ENCODE measurements at regions not wholly inside any gene's neighbourhood (a gene's known extent, or its start where the extent isn't known, plus 50 kb on each side); places are given as distances from the start of the nearest gene placed in this dataset.

DNA sequence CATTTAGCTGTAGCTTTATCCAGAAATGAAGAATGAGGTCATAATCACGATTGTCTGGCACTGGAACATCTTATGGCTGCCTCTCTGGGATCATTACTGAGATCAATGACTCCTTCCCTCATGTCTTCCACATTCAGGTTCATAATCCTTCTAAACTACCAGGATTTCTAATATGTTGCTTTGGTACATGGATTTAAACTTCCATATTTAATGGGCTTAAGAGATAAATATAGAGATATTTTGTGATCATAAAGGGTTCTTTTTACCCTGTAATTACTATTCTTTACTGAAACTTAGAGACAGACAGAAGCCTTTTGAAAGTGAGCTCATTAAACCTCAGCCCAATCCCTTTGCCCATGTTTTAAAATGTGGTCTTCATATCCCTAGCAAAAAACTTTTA lies 575.4 kb upstream of the ALCAM start:
- Mint-ChIP-seq H3K4me1 (ENCODE audit: low read depth in 2 of 2) (no peaks in the 10 kb centered on the region), H3K9me3 (peaks cover 10% of the 10 kb centered on the region), H3K4me3 (no peak overlapping the region), H3K27me3 (no peaks in the 10 kb centered on the region), H3K27ac (no peak overlapping the region), H3K36me3 (no peaks in the 10 kb centered on the region)
- no peak for ATAC-seq
- DNase-seq (ENCODE audit: low spot score) = no peak

DNA sequence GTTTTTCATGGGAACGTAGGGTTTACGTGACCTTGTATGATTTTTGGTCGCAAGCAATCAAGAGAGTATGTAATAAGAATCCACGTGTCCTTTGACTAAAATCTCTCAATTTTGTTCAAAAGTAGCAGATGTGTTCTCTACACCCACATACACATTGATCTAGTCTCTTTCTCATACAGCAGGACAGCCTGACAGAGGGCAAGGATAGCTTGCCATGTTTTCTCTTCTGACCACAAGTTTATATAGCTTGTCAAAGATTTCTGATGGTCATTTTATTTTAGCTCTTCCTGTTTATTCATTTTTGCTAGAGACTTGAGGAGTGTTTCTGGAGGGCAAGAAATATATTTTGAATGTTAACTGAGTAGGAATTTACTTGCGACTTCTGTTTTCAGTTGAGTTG lies 570.2 kb upstream of the ALCAM start:
- Mint-ChIP-seq H3K36me3 (no peaks in the 10 kb centered on the region), H3K4me1 (ENCODE audit: low read depth in 2 of 2) (no peaks in the 10 kb centered on the region), H3K4me3 (no peak overlapping the region), H3K27ac (no peak overlapping the region), H3K9me3 (peaks cover 6% of the 10 kb centered on the region), H3K27me3 (no peaks in the 10 kb centered on the region)
- DNase-seq (ENCODE audit: low spot score) (no peak), ATAC-seq (no peak)

DNA sequence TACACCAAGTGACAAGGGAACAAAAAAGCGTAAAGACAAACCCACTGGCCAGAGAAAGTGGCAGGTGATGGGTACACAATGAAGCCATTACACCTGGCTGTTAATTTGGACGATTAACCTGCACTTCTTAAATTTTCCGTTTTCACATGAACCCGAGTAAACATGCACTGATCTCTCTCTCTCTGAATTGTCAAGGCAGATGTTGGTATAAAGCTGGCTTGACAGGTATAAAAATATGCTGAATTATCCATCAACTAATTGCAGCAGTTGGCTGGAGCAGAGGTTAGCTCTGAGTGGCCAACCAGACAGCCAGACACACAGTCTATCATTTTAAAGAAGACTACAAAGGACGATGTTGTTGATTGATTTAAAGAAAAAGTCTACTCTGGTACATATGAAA lies 561.7 kb upstream of the ALCAM start:
- DNase-seq (ENCODE audit: low spot score) = no peak
- Mint-ChIP-seq H3K4me3 (no peak overlapping the region), H3K36me3 (no peaks in the 10 kb centered on the region), H3K9me3 (peaks cover 9% of the 10 kb centered on the region), H3K27ac (no peak overlapping the region), H3K27me3 (no peaks in the 10 kb centered on the region), H3K4me1 (ENCODE audit: low read depth in 2 of 2) (no peaks in the 10 kb centered on the region)
- no peak for ATAC-seq

DNA sequence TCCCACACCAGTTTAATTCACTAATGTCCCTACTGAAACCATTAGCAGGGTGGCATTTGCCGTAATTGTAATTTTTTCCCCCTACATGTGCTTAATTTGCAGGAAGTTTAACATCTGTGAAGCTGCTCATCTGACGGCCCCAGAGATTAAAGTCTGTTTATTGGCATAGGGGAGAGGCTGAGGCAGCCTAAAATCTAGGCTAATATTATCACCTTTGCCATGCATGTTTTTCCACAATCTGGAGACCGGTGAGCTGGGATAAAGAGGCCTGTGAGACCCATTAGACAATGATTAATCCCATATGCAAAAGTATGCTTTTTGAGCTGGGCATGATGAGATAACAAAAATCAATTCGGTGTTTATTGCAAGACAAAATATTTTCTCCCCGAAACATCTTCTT lies 561.2 kb upstream of the ALCAM start:
- ATAC-seq (no peak), DNase-seq (ENCODE audit: low spot score) (no peak)
- no peaks in the 10 kb centered on the region for H3K4me1 Mint-ChIP-seq (ENCODE audit: low read depth in 2 of 2)
- no peak overlapping the region for H3K4me3 Mint-ChIP-seq
- H3K36me3 Mint-ChIP-seq = no peaks in the 10 kb centered on the region
- peaks cover 12% of the 10 kb centered on the region for H3K9me3 Mint-ChIP-seq
- H3K27ac Mint-ChIP-seq = no peak overlapping the region
- H3K27me3 Mint-ChIP-seq = no peaks in the 10 kb centered on the region

DNA sequence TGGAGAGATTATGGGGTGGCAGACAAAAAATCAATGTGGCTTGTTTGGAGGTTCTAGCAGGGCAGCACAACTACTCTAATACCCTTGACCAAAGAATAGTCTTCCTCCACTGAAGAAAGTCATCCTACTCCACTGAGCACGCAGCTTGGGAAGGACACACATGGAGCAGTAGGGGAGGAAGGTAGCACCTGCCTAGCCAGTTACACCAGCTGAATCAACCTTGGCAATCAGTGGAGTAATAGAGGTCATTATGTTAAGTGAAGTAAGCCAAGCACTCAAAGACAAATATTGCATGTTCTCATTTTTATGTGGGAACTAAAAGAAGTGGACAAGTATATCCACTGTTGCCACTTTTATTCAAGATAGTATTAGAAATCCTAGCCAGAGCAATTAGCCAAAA lies 555.8 kb upstream of the ALCAM start:
- peaks cover 20% of the 10 kb centered on the region for H3K9me3 Mint-ChIP-seq
- no peak overlapping the region for H3K27ac Mint-ChIP-seq
- no peaks in the 10 kb centered on the region for H3K27me3 Mint-ChIP-seq
- no peaks in the 10 kb centered on the region for H3K36me3 Mint-ChIP-seq
- no peak overlapping the region for H3K4me3 Mint-ChIP-seq
- no peaks in the 10 kb centered on the region for H3K4me1 Mint-ChIP-seq (ENCODE audit: low read depth in 2 of 2)
- no peak for DNase-seq (ENCODE audit: low spot score)
- ATAC-seq = no peak

DNA sequence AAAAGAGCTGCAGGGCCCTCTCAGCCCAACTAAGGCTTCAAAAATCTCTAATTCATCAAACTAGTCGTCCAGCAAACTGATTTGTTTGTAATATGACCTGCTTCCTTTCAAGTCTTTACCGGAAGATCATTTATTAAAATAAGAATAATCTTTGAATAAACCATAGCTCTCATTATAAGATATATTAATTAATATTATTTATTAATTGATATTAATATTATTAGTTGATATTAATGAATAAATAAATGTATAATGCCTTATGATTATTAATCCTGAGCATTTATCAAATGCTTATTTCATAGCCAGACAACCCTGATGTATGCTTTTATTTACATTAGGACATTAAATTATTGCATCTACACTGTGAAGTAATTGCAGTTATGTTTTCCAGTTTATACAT lies 550.7 kb upstream of the ALCAM start:
- DNase-seq (ENCODE audit: low spot score) (no peak), ATAC-seq (no peak)
- H3K4me3 Mint-ChIP-seq = no peak overlapping the region
- peaks cover 23% of the 10 kb centered on the region for H3K9me3 Mint-ChIP-seq
- no peaks in the 10 kb centered on the region for H3K36me3 Mint-ChIP-seq
- H3K4me1 Mint-ChIP-seq (ENCODE audit: low read depth in 2 of 2) = no peaks in the 10 kb centered on the region
- no peaks in the 10 kb centered on the region for H3K27me3 Mint-ChIP-seq
- no peak overlapping the region for H3K27ac Mint-ChIP-seq

DNA sequence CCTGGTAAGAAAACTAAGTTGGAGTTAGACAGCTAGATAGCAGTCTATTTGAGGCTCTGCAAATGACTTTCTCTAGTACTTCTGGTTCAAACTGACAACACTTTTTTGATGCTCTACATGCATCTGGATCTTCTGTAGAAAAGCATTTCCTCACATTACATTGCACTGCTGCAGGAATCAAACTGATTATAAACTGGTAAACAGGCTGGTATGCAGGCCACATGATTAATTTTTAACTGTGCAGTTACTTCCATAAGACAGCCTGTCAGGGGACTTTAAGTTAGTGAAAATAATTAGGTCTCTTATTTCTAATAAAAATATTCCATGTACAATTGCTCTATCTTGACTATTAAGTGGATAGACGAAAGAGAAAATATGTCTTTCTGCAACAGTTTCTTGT lies 550.0 kb upstream of the ALCAM start:
- H3K27me3 Mint-ChIP-seq = no peaks in the 10 kb centered on the region
- H3K9me3 Mint-ChIP-seq = peaks cover 27% of the 10 kb centered on the region
- H3K27ac Mint-ChIP-seq = no peak overlapping the region
- no peak overlapping the region for H3K4me3 Mint-ChIP-seq
- H3K4me1 Mint-ChIP-seq (ENCODE audit: low read depth in 2 of 2) = no peaks in the 10 kb centered on the region
- no peak for ATAC-seq
- DNase-seq (ENCODE audit: low spot score) = no peak
- H3K36me3 Mint-ChIP-seq = no peaks in the 10 kb centered on the region

DNA sequence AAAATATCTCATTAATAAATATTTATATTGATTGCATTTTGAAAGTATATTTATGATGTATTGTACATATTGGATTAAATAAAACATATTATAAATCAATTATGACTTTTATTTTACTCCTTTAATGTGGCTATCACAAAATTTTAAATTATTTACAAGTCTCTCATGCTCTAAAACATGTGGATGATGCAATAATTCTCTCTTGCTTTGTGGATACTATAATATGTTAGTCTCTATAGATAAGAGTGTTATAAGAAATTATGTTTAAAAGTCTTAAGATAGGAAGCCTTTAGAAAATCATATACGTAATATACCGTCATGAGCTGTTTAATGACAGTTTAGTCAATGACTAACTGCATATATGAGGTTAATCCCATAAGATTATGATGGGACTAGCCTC lies 547.4 kb upstream of the ALCAM start:
- Mint-ChIP-seq H3K27me3 (no peaks in the 10 kb centered on the region), H3K36me3 (no peaks in the 10 kb centered on the region), H3K27ac (no peak overlapping the region), H3K4me1 (ENCODE audit: low read depth in 2 of 2) (no peaks in the 10 kb centered on the region), H3K4me3 (no peak overlapping the region), H3K9me3 (peaks cover 19% of the 10 kb centered on the region)
- DNase-seq (ENCODE audit: low spot score) = no peak
- ATAC-seq = no peak

DNA sequence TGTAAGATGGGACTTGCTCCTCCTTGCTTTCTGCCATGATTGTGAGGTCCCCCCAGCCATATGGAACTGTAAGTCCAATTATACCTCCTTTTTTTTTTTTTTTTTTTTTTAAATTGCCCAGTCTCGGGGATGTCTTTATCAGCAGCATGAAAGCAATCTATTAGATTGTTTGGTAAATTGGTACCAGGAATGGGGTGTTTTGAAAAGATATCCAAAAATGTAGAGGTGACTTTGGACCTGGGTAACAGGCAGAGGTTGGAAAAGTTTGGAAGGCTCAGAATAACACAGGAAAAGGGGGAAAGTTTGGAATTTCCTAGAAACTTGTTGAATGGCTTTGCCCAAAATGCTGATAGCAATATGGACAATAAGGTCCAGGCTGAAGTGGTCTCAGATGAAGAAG lies 545.8 kb upstream of the ALCAM start:
- H3K9me3 Mint-ChIP-seq = peaks cover 21% of the 10 kb centered on the region
- no peak overlapping the region for H3K27ac Mint-ChIP-seq
- H3K4me3 Mint-ChIP-seq = no peak overlapping the region
- H3K4me1 Mint-ChIP-seq (ENCODE audit: low read depth in 2 of 2) = no peaks in the 10 kb centered on the region
- no peaks in the 10 kb centered on the region for H3K27me3 Mint-ChIP-seq
- DNase-seq (ENCODE audit: low spot score) = no peak
- no peaks in the 10 kb centered on the region for H3K36me3 Mint-ChIP-seq
- ATAC-seq = no peak

DNA sequence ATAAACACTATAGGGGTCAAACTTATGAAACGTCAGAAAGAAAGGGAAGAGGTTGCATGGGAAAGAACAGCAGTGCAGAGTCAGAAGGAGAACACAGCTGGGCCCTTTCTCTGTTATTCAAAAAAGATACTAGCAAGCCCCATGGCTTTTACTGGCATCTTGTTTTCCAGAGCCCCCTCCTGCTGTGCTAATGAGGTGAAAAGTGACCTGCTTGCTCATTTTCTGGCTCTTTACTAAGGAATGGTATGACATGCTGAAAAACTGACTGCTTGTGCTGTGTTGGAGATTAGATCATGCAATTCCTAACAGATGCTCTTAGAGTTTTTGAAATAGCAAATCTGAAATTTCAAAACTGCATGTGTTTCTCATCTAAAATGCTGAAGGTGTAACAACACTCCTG lies 541.6 kb upstream of the ALCAM start:
- Mint-ChIP-seq H3K4me1 (ENCODE audit: low read depth in 2 of 2) (no peaks in the 10 kb centered on the region), H3K4me3 (no peak overlapping the region)
- no peak for ATAC-seq

DNA sequence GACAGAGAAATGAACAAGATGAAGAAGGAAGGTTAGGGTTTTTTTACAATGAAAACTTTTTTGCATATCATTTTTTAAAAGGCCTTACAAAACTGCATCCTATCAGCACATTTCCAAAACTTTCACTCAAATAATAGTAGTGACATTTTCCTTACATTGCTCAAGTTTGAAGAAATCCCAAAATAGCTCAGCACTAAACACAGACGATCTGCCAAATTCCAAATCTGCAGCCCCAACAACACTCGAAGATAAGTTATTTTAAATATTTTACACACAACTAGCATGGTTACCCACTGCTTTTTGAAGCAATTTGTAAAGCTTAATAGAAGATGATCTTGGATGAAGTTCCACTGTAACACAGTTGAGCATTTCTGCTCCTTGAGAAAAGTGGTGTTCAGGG lies 535.6 kb upstream of the ALCAM start:
- DNase-seq (ENCODE audit: low spot score) (no peak), ATAC-seq (no peak)
- Mint-ChIP-seq H3K4me1 (ENCODE audit: low read depth in 2 of 2) (no peaks in the 10 kb centered on the region), H3K27me3 (no peaks in the 10 kb centered on the region), H3K27ac (no peak overlapping the region), H3K36me3 (no peaks in the 10 kb centered on the region), H3K9me3 (peaks cover 3% of the 10 kb centered on the region), H3K4me3 (no peak overlapping the region)

More for the DNA sequence above, 541.6 kb upstream of the ALCAM start:
- Mint-ChIP-seq H3K27me3 (no peaks in the 10 kb centered on the region), H3K9me3 (peaks cover 14% of the 10 kb centered on the region), H3K27ac (no peak overlapping the region), H3K36me3 (no peaks in the 10 kb centered on the region)
- DNase-seq (ENCODE audit: low spot score) = no peak

DNA sequence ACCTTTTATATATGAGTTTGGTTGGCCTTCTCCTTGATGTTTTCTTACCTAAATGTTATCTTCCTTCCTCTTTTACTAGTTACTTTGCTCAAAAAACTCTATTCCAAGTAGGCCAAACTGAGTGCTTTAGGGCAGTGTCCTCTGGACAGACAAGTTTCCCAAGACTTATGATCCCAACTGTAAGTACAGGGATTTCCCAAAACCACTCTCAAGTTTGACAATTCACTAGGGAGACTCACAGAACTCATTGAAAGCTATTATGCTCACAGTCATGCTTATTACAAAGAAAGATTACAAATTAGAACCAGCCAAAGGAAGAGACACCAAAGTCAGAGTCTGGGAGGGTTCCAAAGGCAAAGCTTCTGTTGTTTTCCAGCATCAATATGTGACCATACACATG lies 534.2 kb upstream of the ALCAM start:
- Mint-ChIP-seq H3K4me1 (ENCODE audit: low read depth in 2 of 2) (no peaks in the 10 kb centered on the region), H3K4me3 (no peak overlapping the region), H3K36me3 (no peaks in the 10 kb centered on the region), H3K27me3 (no peaks in the 10 kb centered on the region), H3K27ac (no peak overlapping the region), H3K9me3 (peaks cover 3% of the 10 kb centered on the region)
- no peak for ATAC-seq
- DNase-seq (ENCODE audit: low spot score) = no peak

DNA sequence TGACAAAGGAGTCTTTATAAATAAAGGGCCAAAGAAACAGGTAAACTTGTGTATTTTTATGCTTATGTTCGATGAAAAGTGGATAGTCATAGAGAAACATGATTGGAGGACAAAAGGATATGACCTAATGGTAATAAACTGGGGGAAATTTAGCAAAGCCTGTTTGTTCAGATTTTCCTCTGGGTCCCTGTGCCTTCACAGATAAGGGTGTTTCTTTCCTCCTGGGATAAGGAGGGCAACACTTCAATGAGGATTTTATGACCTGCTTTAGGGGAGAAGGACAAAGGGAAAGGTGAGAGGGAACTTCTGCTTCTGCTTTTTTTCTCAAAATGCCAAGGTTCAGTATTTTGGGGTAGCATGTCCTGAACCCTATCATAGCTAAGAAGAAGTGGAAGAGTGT lies 531.3 kb upstream of the ALCAM start:
- H3K36me3 Mint-ChIP-seq = no peaks in the 10 kb centered on the region
- H3K9me3 Mint-ChIP-seq = peaks cover 5% of the 10 kb centered on the region
- H3K4me3 Mint-ChIP-seq = no peak overlapping the region
- no peak for ATAC-seq
- DNase-seq (ENCODE audit: low spot score) = no peak
- H3K4me1 Mint-ChIP-seq (ENCODE audit: low read depth in 2 of 2) = no peaks in the 10 kb centered on the region
- H3K27ac Mint-ChIP-seq = no peak overlapping the region
- H3K27me3 Mint-ChIP-seq = no peaks in the 10 kb centered on the region

DNA sequence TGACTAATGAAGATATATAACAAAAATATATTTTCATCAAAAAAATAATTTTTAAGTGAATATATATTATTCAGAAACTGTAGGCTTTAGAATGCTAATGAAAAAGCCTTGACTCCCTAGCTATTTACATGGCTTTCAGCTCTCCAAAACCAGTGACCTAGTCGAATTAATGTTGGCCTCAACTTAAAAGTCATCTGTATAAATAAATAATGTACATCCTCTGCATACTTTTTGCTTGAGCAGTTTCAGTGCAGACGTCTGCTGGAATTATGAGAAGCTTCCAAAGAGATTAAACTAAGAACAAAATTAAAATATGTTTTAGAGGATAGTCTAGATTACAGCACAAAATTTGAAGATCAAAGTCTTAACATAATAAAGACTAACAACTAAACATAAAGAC lies 520.4 kb upstream of the ALCAM start:
- peaks cover 9% of the 10 kb centered on the region for H3K9me3 Mint-ChIP-seq
- DNase-seq (ENCODE audit: low spot score) (no peak), ATAC-seq (no peak)
- H3K27ac Mint-ChIP-seq = no peak overlapping the region
- H3K27me3 Mint-ChIP-seq = no peaks in the 10 kb centered on the region
- H3K36me3 Mint-ChIP-seq = peaks cover 5% of the 10 kb centered on the region
- H3K4me1 Mint-ChIP-seq (ENCODE audit: low read depth in 2 of 2) = no peaks in the 10 kb centered on the region
- H3K4me3 Mint-ChIP-seq = no peak overlapping the region

DNA sequence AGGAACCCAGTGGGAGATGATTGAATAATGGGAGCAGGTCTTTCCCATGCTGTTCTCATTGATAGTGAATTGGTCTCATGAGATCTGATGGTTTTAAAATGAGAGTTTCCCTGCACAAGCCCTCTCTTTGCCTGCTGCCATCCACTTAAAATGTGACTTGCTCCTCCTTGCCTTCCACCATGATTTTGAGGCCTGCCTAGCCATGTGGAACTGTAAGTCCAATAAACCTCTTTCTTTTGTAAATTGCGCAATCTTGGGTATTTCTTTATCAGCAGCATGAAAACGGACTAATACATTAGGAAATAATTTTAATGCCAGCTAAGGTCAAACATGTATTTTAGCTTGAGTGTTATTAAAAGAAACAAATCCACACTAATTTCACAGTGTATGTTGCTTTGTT lies 517.6 kb upstream of the ALCAM start:
- Mint-ChIP-seq H3K27ac (no peak overlapping the region), H3K9me3 (peaks cover 6% of the 10 kb centered on the region), H3K36me3 (peaks cover 4% of the 10 kb centered on the region), H3K27me3 (no peaks in the 10 kb centered on the region), H3K4me3 (no peak overlapping the region), H3K4me1 (ENCODE audit: low read depth in 2 of 2) (no peaks in the 10 kb centered on the region)
- ATAC-seq (no peak), DNase-seq (ENCODE audit: low spot score) (no peak)

DNA sequence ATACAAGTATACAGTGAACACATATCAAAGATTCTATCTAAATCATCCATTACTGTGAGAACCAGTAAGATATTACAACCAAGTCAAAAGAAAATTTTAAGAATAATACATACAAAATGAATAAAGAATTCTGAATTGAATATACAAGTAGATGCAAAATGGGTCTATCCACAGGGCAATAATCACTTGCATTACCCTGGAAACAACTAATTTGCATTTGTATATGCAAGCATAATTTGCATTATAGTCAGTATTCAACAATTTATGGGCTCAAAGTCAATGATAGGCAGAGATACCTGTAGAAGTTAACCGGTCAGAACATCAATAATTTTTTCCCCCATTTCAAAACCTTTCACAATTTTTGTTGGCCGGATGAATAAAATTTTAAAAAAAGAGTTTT lies 512.2 kb upstream of the ALCAM start:
- no peaks in the 10 kb centered on the region for H3K9me3 Mint-ChIP-seq
- ATAC-seq (no peak), DNase-seq (ENCODE audit: low spot score) (no peak)
- H3K27ac Mint-ChIP-seq = no peak overlapping the region
- no peak overlapping the region for H3K4me3 Mint-ChIP-seq
- H3K36me3 Mint-ChIP-seq = peaks cover 4% of the 10 kb centered on the region
- H3K4me1 Mint-ChIP-seq (ENCODE audit: low read depth in 2 of 2) = no peaks in the 10 kb centered on the region
- no peaks in the 10 kb centered on the region for H3K27me3 Mint-ChIP-seq
